ENCODE measurements at regions not wholly inside any gene's neighbourhood (a gene's known extent, or its start where the extent isn't known, plus 50 kb on each side); places are given as distances from the start of the nearest gene placed in this dataset.

DNA sequence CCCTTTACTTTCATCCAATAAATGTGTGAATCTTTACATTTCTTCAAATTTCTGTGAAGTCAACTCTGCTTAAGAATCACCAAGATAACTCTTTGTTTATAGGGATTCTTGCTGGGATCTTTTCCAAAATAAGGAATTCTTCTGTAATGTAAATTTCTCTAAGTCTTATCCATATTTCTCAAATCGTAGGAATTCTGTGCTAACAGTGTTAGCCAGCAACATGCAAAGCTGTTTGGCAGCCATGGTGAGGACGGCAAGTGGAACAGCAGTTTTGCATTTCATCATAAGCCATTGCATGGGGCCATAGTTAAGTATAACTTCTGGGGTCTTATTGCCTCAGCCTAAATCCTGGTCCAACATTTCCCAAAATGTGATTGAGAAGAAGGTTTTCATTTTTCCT lies 310.5 kb upstream of the PRR16 start:
- Histone ChIP-seq H2BK15ac (replicated peaks; ENCODE audit: low read depth) (no peak overlapping the region), H3K27me3 (ENCODE audit: insufficient read depth, low read length, poor library complexity) (no peaks in the 10 kb centered on the region), H3K79me1 (ENCODE audit: low read length) (no peaks in the 10 kb centered on the region), H4K8ac (ENCODE audit: low read depth, low read length) (no peak overlapping the region), H3K23ac (ENCODE audit: low read length) (no peak overlapping the region), H3K4me1 (ENCODE audit: control insufficient read depth, low read depth, low read length) (no peaks in the 10 kb centered on the region), H3K4me2 (ENCODE audit: low read length) (no peak overlapping the region), H2BK5ac (ENCODE audit: low read length) (no peak overlapping the region), H3K27ac (ENCODE audit: low read depth, low read length) (no peak overlapping the region), H3K4me3 (ENCODE audit: low read length) (no peak overlapping the region), H3K56ac (ENCODE audit: low read length) (no peak overlapping the region), H3K79me2 (ENCODE audit: control insufficient read depth, insufficient read depth, low read length) (no peaks in the 10 kb centered on the region), H2AK5ac (ENCODE audit: low read length) (no peak overlapping the region), H3K18ac (ENCODE audit: low read length) (no peak overlapping the region), H3K9ac (ENCODE audit: low read length) (no peak overlapping the region), H3K36me3 (ENCODE audit: control insufficient read depth, insufficient read depth, low read length) (no peaks in the 10 kb centered on the region), H2BK120ac (ENCODE audit: low read depth, low read length) (no peak overlapping the region), H3K4ac (ENCODE audit: low read depth, low read length) (no peak overlapping the region), H4K5ac (ENCODE audit: low read length) (no peak overlapping the region)
- WGBS (ENCODE audit: extremely low coverage, insufficient coverage, low lambda C conversion rate): no CpG with 5 or more reads among the region's 2 CpGs
- DNase-seq: no peak

DNA sequence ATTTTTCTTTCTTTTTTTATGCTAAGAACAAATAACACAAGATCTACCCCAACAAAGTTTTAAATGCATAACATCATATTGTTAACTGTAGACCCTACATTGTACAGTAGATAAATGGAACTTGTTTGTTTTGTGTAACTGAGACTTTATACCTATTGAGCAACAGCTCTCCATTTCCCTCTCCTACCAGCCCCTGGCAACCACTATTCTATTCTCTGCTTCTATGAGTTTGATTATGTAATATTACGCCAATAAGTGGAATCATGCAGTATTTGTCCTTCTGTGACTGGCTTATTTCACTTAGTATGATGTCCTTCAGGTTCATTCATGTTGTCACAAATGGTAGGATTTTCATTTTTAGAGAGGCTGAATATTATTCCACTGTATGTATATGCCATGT lies 308.2 kb upstream of the PRR16 start:
- no peak overlapping the region for H3K27ac ChIP-seq (ENCODE audit: low read depth, low read length)
- no peak overlapping the region for H2BK5ac ChIP-seq (ENCODE audit: low read length)
- no CpG with 5 or more reads among the region's 1 CpG for WGBS (ENCODE audit: extremely low coverage, insufficient coverage, low lambda C conversion rate)
- DNase-seq: no peak
- no peaks in the 10 kb centered on the region for H3K4me1 ChIP-seq (ENCODE audit: control insufficient read depth, low read depth, low read length)
- no peaks in the 10 kb centered on the region for H3K36me3 ChIP-seq (ENCODE audit: control insufficient read depth, insufficient read depth, low read length)
- no peak overlapping the region for H3K23ac ChIP-seq (ENCODE audit: low read length)
- no peak overlapping the region for H3K18ac ChIP-seq (ENCODE audit: low read length)
- no peak overlapping the region for H3K4me3 ChIP-seq (ENCODE audit: low read length)
- no peak overlapping the region for H4K8ac ChIP-seq (ENCODE audit: low read depth, low read length)
- H3K4ac ChIP-seq (ENCODE audit: low read depth, low read length): no peak overlapping the region
- no peak overlapping the region for H3K4me2 ChIP-seq (ENCODE audit: low read length)
- no peak overlapping the region for H2BK120ac ChIP-seq (ENCODE audit: low read depth, low read length)
- no peak overlapping the region for H3K9ac ChIP-seq (ENCODE audit: low read length)
- no peaks in the 10 kb centered on the region for H3K79me1 ChIP-seq (ENCODE audit: low read length)
- no peak overlapping the region for H4K5ac ChIP-seq (ENCODE audit: low read length)
- no peak overlapping the region for H2AK5ac ChIP-seq (ENCODE audit: low read length)
- H3K56ac ChIP-seq (ENCODE audit: low read length): no peak overlapping the region
- H2BK15ac ChIP-seq (replicated peaks; ENCODE audit: low read depth): no peak overlapping the region
- no peaks in the 10 kb centered on the region for H3K79me2 ChIP-seq (ENCODE audit: control insufficient read depth, insufficient read depth, low read length)
- no peaks in the 10 kb centered on the region for H3K27me3 ChIP-seq (ENCODE audit: insufficient read depth, low read length, poor library complexity)

DNA sequence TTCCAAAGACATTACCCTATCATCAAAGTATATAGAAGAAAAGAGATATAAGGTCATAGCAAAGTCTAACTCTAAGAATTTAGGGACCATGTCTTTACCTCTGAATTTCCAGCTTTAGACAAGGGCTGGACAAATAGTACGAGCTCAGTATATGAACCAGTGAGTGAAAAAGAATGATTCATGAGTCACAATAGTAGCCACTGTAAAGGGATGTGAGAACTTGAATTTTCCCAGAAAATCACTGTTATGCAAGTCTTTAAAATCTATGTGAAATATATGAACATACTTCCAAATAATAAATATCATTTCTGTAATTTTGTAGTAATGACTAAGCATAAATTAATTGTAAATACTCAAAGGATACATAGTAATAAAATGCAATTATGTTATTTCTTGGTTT lies 305.9 kb upstream of the PRR16 start:
- no peak overlapping the region for H2BK5ac ChIP-seq (ENCODE audit: low read length)
- H2AK5ac ChIP-seq (ENCODE audit: low read length): no peak overlapping the region
- H2BK120ac ChIP-seq (ENCODE audit: low read depth, low read length): no peak overlapping the region
- no peak for DNase-seq
- no peaks in the 10 kb centered on the region for H3K4me1 ChIP-seq (ENCODE audit: control insufficient read depth, low read depth, low read length)
- no peak overlapping the region for H4K5ac ChIP-seq (ENCODE audit: low read length)
- H3K9ac ChIP-seq (ENCODE audit: low read length): no peak overlapping the region
- no peaks in the 10 kb centered on the region for H3K36me3 ChIP-seq (ENCODE audit: control insufficient read depth, insufficient read depth, low read length)
- no peaks in the 10 kb centered on the region for H3K79me1 ChIP-seq (ENCODE audit: low read length)
- no peak overlapping the region for H3K23ac ChIP-seq (ENCODE audit: low read length)
- no peak overlapping the region for H3K27ac ChIP-seq (ENCODE audit: low read depth, low read length)
- no peak overlapping the region for H3K56ac ChIP-seq (ENCODE audit: low read length)
- no peak overlapping the region for H3K18ac ChIP-seq (ENCODE audit: low read length)
- H3K4ac ChIP-seq (ENCODE audit: low read depth, low read length): no peak overlapping the region
- WGBS (ENCODE audit: extremely low coverage, insufficient coverage, low lambda C conversion rate): no CpG with 5 or more reads among the region's 1 CpG
- no peaks in the 10 kb centered on the region for H3K27me3 ChIP-seq (ENCODE audit: insufficient read depth, low read length, poor library complexity)
- H4K8ac ChIP-seq (ENCODE audit: low read depth, low read length): no peak overlapping the region
- H3K79me2 ChIP-seq (ENCODE audit: control insufficient read depth, insufficient read depth, low read length): no peaks in the 10 kb centered on the region
- H3K4me2 ChIP-seq (ENCODE audit: low read length): no peak overlapping the region
- no peak overlapping the region for H3K4me3 ChIP-seq (ENCODE audit: low read length)
- no peak overlapping the region for H2BK15ac ChIP-seq (replicated peaks; ENCODE audit: low read depth)

DNA sequence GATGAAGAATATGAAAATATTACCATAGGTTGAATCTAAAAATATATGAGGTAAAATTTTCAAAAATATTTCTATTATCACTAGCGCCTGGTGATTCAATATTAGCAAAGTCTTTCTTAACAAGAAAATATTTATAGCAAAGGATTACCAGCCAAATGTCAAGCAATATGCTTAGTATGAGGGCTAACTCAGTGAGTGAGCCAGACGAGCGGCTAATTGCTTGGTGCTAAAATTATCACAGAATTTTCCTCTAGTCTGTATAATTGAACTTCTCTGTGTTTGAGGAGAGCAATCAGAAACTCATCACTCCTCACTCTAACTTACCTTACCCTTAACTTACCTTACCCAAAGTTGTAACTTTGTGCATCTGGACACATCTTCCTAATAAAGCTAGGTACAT lies 304.9 kb upstream of the PRR16 start:
- Histone ChIP-seq H3K4me1 (ENCODE audit: control insufficient read depth, low read depth, low read length) (no peaks in the 10 kb centered on the region), H3K56ac (ENCODE audit: low read length) (no peak overlapping the region), H2BK15ac (replicated peaks; ENCODE audit: low read depth) (no peak overlapping the region), H3K9ac (ENCODE audit: low read length) (no peak overlapping the region), H4K5ac (ENCODE audit: low read length) (no peak overlapping the region), H3K27me3 (ENCODE audit: insufficient read depth, low read length, poor library complexity) (no peaks in the 10 kb centered on the region), H2AK5ac (ENCODE audit: low read length) (no peak overlapping the region), H3K36me3 (ENCODE audit: control insufficient read depth, insufficient read depth, low read length) (no peaks in the 10 kb centered on the region), H3K4me3 (ENCODE audit: low read length) (no peak overlapping the region), H3K4me2 (ENCODE audit: low read length) (no peak overlapping the region), H4K8ac (ENCODE audit: low read depth, low read length) (no peak overlapping the region), H2BK5ac (ENCODE audit: low read length) (no peak overlapping the region), H3K27ac (ENCODE audit: low read depth, low read length) (no peak overlapping the region), H3K4ac (ENCODE audit: low read depth, low read length) (no peak overlapping the region), H2BK120ac (ENCODE audit: low read depth, low read length) (no peak overlapping the region), H3K23ac (ENCODE audit: low read length) (no peak overlapping the region), H3K79me2 (ENCODE audit: control insufficient read depth, insufficient read depth, low read length) (no peaks in the 10 kb centered on the region), H3K79me1 (ENCODE audit: low read length) (no peaks in the 10 kb centered on the region), H3K18ac (ENCODE audit: low read length) (no peak overlapping the region)
- WGBS (ENCODE audit: extremely low coverage, insufficient coverage, low lambda C conversion rate): no CpG with 5 or more reads among the region's 3 CpGs
- DNase-seq: no peak

DNA sequence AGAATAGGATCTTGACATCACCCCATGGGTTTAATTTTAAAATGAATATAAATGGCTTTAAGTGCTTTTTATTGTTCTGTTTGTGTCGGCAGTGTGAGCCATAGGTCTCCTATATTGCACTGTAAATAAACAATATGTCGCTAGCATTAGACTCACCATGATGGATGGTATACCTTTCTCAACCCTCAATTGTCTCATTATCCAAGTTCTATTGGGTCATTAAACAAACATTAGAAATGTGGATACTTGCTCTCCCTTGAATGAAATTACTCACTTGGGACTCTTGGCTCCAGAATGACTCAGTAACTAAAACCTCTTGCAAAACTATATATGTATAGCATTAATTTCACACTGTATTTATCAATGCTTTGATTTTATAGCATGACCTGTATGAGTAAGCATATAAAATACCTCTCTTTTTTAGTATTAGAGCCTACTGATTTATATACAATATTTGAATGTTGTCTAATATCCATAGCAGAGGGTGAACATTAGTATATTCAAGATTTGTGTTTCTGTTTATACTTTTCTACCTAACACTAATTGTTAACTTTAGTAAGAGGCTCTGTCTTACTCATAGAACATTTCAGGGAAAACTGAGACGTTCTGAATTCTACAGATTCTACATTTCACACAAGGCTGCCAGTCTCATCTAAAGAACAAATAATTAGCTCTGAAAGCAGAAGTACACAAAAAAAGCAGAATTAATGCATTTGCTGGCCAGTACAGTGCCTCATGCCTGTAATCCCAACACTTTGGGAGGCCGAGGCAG lies 303.8 kb upstream of the PRR16 start:
- WGBS (ENCODE audit: extremely low coverage, insufficient coverage, low lambda C conversion rate): no CpG with 5 or more reads among the region's 4 CpGs
- Histone ChIP-seq H3K4me2 (ENCODE audit: low read length) (no peak overlapping the region), H3K56ac (ENCODE audit: low read length) (no peak overlapping the region), H4K5ac (ENCODE audit: low read length) (no peak overlapping the region), H3K9ac (ENCODE audit: low read length) (no peak overlapping the region), H2BK15ac (replicated peaks; ENCODE audit: low read depth) (no peak overlapping the region), H2BK120ac (ENCODE audit: low read depth, low read length) (no peak overlapping the region), H2BK5ac (ENCODE audit: low read length) (no peak overlapping the region), H3K4me3 (ENCODE audit: low read length) (no peak overlapping the region), H2AK5ac (ENCODE audit: low read length) (no peak overlapping the region), H3K36me3 (ENCODE audit: control insufficient read depth, insufficient read depth, low read length) (no peaks in the 10 kb centered on the region), H3K27me3 (ENCODE audit: insufficient read depth, low read length, poor library complexity) (no peaks in the 10 kb centered on the region), H3K4ac (ENCODE audit: low read depth, low read length) (no peak overlapping the region), H3K79me1 (ENCODE audit: low read length) (no peaks in the 10 kb centered on the region), H3K18ac (ENCODE audit: low read length) (no peak overlapping the region), H3K79me2 (ENCODE audit: control insufficient read depth, insufficient read depth, low read length) (no peaks in the 10 kb centered on the region), H3K4me1 (ENCODE audit: control insufficient read depth, low read depth, low read length) (no peaks in the 10 kb centered on the region), H4K8ac (ENCODE audit: low read depth, low read length) (no peak overlapping the region), H3K23ac (ENCODE audit: low read length) (no peak overlapping the region), H3K27ac (ENCODE audit: low read depth, low read length) (no peak overlapping the region)
- no peak for DNase-seq

DNA sequence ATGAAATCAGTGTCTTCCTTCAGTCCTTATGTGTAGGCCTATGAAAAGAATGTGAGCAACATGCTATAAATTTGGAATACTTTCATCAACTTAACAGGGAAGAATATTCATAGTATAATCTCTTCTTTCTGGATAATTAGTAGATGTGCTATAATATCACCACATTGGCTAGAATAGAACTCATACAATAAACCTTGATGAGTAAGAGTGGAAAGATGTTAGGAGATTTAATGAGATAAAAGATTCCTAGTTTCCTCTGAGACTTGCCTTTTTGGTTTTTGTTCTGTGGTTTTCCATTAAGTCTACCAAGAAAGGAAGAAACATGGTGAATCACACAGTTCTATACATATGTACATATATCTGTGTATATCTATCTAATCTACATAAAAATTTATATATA lies 301.8 kb upstream of the PRR16 start:
- Histone ChIP-seq H3K27ac (ENCODE audit: low read depth, low read length) (no peak overlapping the region), H3K9ac (ENCODE audit: low read length) (no peak overlapping the region), H3K79me1 (ENCODE audit: low read length) (no peaks in the 10 kb centered on the region), H3K79me2 (ENCODE audit: control insufficient read depth, insufficient read depth, low read length) (no peaks in the 10 kb centered on the region), H3K4ac (ENCODE audit: low read depth, low read length) (no peak overlapping the region), H3K27me3 (ENCODE audit: insufficient read depth, low read length, poor library complexity) (no peaks in the 10 kb centered on the region), H3K18ac (ENCODE audit: low read length) (no peak overlapping the region), H4K5ac (ENCODE audit: low read length) (no peak overlapping the region), H3K23ac (ENCODE audit: low read length) (no peak overlapping the region), H2BK120ac (ENCODE audit: low read depth, low read length) (no peak overlapping the region), H3K4me3 (ENCODE audit: low read length) (no peak overlapping the region), H4K8ac (ENCODE audit: low read depth, low read length) (no peak overlapping the region), H3K36me3 (ENCODE audit: control insufficient read depth, insufficient read depth, low read length) (no peaks in the 10 kb centered on the region), H3K4me1 (ENCODE audit: control insufficient read depth, low read depth, low read length) (no peaks in the 10 kb centered on the region), H3K56ac (ENCODE audit: low read length) (no peak overlapping the region), H2AK5ac (ENCODE audit: low read length) (no peak overlapping the region), H2BK5ac (ENCODE audit: low read length) (no peak overlapping the region), H3K4me2 (ENCODE audit: low read length) (no peak overlapping the region), H2BK15ac (replicated peaks; ENCODE audit: low read depth) (no peak overlapping the region)
- DNase-seq: no peak

All from mesendoderm (in vitro differentiated cells).